GM19468 (cell line): ENCODE measurements at regions not wholly inside any gene's neighbourhood (a gene's known extent, or its start where the extent isn't known, plus 50 kb on each side); places are given as distances from the start of the nearest gene placed in this dataset.
"Not testable (repeated sequence)": the region's sequence is repeated elsewhere in the genome, so short reads cannot be mapped to it uniquely, and the experiment has no call there.

Experiments
- ATAC-seq: cut with Tn5 transposase; IDR thresholded peaks from one replicate; pipeline ENCODE4 v1.9.1; 2021; ENCODE audit warnings: mild to moderate bottlenecking, moderate library complexity, moderate number of reproducible peaks; ENCODE audit not compliant: unreplicated experiment; ENCODE audit errors: extremely low read depth

DNA sequence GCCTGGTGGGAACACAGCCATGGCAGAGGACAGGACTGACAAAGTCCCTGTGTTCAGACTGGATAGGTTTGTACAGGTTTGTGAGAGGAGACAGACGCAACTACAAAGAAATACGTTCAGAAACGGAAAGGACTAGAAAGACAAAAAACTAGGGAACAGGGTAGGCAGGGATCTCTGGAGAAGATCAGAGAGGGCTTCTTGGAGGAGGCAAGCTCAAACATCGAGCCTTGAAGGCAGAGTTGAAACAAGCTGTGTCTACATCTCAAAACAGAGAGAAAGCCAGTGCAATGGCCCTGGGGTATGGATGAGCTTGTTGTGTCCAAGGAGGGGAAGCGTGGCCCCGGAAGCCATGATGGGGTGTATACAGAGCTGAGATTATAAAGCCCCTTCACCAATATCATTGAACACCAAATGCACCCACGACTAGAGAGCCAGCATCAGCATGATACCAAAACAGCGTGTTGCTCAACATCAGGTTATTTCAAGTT is 89.6 kb upstream of the NCOR2 start:
- ATAC-seq, result no peak

DNA sequence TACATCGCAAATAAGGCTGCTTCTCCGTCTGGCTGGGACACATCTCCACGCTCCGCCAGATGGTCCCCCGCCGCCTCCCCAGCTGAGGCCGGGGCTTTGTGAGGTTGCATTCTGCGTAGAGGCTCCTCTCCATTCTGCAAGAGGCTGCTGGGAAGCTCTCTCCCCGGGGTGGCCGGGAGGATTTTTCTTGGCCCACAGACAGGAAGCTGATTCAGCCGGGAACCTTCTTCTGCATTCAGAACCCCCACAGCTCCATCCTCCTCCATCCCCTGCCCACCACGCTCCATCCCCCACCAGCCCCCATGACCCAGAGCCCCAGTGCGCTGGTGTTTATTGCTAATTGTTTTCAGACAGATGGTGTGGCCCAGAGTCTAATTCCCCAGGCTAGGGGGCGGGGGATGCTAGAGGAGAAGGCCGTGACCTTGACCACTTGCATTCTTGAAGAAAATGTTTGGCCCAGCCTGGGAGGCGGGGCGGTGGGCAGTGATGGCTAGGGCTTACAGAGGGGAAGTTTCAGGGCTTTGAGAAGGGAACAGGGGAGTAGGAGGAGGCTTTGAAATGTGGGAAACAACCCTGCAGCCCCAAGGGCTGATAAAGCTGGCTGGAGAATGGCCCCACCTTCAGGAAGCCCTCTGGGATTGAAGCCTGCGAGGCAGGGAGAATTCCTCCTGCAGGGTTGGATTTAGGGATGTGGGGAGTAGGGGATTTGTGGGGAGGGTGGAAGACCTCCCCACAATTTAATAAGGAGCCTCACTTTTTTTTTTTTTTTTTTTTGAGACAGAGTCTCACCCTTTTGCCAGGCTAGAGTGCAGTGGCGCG is 88.5 kb upstream of the NCOR2 start:
- no peak for ATAC-seq

DNA sequence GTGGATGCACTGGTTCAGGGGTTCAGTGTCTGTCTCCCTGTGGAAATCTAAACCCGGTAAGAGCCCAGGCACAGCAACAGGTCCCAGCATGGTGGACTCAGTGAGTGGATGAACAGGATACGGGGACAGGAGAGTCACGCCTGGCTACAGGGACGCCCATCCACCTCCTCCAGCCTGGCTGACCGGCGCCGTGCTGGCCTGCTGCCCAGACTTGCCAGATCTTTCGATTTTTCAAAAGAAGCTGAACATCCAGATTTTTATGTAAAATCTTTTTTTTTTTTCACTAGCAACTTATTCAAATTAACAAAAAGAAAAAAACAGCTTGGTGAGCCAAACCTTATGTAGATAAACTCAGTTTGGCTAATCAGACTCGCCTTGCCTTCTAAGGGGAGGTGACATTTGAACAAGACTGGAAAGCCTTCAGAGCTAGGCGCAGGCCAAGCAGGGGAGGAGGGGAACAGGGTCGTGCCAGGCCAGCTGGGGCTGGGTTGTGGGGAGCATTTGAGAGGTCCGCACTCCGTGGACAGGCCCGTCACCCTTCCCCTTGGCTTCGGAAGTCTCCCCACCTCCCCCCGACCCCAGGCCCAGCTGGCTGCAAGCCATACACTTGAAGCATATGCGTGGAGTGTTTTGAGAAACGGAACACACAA is 87.8 kb upstream of the NCOR2 start:
- ATAC-seq, result no peak

DNA sequence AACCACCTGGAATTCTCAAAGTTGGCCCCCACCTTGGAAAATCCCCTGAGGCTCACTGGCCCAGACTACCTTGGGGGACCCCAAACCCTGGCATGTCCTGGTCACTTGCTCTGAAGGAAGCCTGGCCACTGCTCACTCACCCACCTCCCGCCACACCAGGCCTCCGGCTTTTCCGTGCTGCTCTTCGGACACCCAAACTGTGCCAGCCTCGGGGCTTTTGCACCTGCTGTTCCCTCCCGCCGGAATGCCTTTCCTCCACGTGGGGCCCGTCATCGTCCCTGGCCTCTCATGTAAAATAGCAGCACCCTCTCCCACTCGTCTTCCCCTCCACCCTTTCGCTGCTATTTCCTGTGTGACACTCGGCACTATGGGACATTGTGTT is 87.2 kb upstream of the NCOR2 start:
- ATAC-seq, result no peak

DNA sequence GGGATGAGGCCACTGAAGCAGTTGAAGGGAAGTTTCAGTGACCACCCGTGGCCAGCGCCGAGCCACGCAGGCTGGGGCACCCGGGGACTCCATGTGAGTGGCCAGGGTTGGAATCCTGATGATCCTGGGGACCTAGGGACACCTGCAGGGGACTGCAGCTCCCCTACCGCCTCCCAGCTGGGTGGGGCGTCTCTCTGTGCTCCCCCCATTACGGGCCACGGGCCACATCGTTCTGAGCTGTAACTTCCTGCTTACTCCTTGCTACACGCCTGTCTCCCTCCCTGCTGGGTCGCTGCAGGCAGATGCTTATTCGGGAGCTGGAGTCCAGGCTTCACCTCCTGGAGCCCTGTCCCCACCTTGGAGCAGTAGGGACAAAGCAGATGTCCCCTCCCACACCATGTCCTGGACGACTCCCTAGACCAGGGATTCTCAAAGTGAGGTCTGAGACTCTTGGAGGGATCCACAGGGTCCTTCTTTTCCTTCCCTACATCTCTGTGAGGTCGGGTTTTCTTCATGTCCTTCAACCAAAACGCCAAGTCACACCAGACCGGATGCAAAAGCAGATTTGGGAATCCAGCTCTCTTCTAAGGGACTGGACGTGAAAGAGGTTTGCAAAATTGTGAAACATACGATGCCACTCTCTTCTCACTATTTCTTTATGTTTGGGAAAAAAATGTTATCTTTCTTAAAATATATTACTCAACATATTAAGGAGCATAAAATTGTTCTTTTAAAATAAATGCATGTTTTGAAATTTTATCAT is 85.9 kb upstream of the NCOR2 start:
- no peak for ATAC-seq

DNA sequence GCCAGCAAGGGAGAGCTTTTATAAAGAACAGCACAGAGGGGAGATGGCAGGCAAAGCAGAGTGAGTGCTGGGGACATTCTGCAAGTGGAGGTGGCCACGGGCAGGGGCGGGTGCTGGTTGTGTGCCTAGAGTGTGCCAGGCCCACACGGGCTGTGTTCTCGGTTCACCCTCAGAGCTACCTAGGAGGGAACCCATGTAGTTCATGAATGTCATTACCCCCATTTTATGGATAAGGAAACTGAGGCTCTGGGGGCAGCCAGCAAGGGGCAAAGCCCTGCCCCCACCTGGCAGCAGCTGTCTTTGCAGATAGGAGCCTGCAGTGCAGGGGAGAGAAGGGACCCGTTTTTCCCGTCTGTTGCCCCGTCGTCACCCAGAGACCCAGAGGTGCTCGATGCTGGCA is 85.2 kb upstream of the NCOR2 start:
- no peak for ATAC-seq

DNA sequence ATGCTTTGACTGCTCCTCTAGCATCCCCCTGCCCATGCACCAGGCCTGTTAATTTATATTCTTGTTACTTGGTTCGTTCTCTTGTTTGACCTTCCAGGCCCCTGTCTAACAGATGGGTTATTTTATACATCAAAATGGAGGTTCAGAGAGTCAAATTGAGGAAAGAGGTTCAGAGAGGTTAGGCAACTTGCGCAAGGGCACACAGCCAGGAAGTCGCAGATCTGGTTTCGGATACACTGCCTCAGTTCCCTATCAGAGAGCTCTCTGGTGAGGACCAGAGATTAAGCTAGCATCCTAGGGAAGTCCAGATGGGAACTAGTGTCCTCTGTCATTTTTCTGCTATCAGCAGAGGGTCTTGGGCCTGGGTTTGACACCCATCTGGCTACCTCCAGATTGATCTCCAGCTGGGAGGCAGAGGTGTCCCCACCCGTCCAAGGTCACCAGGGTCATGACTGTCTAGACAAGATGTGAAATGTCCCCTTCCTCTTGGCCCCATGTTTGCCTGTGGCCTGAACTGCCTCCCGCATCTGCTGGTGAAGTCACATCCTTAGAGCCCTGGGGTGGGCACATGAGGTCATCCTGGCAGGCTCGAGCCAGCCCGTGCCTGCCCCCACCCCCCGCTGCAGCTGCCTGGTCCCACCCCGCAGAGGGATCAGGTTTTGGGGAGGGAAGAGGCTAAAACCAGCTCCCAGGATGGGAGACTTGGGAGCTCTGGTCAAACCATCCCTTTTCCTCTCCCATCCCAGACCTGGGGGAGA is 84.3 kb upstream of the NCOR2 start:
- no peak for ATAC-seq

DNA sequence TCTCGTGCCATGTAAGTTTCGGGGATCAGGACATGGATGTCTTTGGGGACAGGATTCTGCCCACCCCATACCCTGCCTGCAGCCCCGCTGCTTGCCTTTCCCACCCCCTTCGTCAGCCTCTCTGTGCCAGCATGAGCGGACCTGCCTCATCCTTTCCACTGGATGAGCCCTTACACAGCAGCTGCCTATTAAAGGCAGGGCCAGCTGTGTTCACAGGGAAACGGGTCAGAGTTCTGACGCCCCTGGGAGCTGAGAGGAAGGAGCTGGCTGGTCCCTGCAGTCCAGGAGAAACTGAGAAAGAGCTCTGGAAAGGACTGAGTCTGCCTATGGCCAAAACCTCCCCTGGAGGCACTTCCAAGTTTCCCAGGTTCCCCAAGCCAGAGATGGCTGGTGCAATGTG is 83.5 kb upstream of the NCOR2 start:
- ATAC-seq, result no peak

DNA sequence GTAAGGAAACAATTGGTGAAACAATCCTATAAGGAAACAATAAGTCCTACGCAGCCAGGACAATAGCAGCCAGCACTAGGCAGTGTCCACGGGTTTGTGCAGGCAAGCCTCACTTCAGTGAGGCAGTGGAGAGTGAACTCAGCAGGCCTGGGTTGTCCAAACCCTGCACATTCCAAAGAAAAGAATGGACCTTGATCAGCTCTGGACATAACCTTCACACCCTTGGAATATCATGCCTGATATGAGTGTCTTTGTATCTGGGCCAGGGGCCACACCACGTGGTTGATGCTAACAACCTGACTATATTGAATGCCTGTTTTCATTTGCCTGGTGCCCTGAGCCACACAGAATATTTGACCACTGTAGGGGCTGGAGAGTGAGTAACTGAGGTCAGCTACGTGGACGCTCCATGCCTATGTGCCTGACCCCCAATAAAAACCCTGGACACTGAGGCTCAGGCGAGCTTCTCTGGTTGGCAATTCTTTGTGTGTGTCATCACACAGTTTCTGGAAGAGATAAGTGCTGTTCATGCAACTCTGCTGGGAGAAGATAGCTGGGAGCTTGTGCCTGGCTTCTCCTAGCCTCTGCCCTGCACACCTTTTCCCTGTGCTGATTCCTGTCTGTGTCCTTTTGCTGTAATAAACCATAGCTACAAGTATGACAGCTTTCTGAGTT is 81.4 kb upstream of the NCOR2 start:
- no peak for ATAC-seq

DNA sequence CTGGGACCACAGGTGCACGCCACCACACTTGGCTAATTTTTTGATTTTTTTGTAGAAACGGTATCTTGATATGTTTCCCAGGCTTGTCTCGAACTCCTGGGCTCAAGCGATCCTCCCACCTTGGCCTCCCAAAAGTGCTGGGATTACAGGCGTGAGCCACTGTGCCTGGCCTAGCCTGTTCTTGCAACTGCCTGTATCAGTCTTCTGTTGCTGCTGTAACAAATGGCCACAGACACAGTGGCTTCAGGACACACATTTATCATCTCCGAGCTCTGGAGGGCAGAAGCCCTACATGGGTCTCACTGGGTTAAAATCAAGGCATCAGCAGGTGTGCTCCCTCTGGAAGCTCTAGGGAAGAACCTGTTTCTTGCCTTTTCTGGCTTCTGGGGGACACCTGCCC is 79.9 kb upstream of the NCOR2 start:
- no peak for ATAC-seq

DNA sequence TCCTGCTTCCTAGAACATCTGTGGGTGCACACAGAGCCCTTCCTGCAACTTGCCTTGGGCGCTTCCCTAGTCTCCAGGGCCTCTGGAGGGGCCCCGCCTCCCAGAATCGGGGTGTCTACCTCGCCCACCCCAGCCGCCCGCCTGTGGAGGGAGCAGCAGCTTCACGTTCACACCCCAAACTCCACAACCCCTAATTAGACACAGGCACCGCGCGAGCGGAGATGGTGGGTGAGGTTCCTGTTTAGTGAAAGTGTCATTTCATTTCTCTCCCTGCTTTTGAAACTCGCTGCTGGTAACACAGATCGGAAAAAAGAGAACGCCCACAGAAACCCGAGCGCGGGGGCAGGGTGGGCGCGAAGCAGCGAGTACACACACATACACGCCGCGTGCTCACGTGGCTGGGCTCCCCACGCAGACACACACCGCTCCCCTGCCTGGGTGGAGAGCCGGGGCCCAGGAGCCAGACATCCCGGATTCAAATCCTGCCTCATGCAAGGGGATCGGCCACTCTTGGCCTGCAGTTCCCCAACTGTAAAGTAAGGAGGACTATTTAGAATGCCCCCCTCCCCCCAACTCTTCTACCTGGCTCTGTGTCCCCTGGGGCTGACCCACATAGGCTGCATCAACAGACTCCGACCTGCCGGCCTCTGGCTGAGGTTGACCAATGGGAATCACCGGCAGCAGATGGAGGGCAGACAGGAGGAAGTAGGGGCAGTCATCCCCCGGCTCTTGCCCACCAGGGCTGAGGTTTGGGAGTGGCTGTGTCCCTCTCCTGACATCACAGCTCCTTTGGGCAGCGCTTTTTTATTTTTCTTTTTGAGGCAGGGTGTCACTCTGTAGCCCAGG is 79.2 kb upstream of the NCOR2 start:
- ATAC-seq, result no peak

DNA sequence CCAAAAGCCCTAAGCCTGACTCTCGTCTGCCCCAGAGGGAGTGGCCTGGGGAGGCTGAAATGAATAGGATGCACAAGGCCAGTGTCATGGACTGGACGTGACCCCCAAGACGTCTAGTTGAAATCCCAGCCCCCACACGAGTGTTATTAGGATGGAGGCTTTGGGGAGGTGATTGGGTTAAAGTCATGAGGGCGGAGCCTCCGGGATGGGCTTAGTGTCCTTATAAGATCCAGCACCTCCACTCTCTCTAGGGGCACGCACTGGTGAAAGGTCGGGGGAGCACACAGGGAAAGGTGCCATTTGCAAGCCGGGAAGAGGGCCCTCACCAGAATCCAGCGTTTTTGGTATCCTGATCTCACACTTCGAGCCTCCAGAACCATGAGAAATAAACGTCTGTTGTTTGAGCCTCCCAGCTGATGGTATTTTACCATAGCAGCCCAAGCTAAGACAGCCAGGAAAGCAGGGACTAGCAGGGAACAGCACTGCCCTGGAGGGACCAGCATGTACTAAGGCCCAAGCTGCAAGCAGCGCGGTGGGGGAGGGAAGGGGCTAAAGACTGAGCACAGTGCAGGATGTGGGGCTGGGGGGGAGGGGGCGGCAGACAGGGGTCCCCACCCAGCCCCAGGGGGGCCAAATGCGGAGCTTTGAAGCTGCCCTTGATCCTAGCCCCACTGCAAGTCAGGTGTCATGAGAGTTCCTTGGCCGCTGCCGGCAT is 78.3 kb upstream of the NCOR2 start:
- ATAC-seq, result no peak

DNA sequence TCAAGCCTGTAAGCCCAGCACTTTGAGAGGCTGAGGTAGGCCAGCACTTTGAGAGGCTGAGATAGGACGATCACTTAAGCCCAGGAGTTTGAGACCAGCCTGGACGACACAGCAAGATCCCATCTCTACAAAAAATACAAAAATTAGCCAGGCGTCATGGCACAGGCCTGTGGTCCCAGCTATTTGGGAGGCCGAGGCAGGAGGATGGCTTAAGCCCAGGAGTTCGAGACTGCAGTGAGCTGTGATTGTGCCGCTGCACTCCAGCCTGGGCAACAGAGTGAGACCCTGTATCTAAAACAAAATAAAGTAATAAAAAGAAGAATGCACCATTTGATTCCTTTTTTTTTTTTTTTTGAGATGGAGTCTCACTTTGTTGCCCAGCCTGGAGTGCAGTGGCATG is 76.4 kb upstream of the NCOR2 start:
- not testable (repeated sequence) for ATAC-seq

DNA sequence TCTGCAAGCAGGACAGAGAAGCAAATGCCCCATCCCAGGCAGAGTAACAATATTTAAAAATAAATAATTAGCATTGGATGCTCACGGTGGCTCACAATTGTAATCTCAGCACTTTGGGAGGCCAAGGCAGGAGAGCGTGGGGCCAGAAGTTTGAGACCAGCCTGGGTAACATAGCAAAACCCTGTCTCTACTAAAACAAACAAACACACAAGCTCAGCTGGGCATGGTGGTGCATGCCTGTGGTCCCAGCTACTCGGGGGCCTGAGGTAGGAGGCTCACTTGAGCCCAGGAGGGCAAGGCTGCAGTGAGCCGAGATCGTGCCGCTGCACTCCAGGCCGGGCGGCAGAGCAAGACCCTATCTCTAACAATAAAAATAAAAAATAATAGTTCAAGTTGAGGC is 74.7 kb upstream of the NCOR2 start:
- no peak for ATAC-seq

DNA sequence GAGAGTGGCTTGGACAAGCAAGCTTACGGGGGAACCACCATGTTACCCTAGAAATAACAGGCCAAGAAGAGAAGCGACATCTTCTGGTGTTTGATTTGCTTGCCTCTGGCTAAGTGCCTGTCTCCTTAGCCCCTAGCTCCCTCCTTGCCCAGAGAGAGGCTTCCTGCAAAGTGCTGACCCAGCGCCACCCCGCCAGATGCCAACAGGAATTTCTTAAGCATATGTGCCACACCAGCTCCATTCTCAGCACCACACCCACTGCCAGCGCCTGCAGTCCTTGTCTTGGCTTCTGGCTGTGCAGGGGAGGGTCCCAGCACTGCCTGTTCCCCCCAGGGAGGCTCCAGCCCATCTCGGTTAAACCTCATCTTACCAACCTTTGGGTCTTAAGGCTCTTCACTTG is 74.2 kb upstream of the NCOR2 start:
- no peak for ATAC-seq

DNA sequence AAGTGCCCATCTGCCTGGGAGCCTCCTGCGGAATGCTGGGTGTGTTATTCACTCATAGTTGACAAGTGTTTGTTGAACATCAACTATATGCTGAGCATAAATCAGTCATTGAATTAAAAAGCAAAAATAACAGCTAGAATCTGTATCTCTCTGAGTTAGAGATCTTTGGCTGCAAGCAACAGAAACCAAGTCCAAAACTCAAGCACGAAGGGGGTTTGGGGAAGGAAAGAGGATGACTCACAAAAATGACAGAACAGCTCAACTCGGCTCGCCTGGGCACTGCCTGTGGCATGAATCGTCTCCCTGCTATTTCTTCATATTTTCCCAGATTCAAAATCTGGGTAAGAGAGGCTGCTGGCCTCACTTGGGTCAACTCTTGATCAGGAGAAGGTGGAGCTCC is 72.6 kb upstream of the NCOR2 start:
- no peak for ATAC-seq

DNA sequence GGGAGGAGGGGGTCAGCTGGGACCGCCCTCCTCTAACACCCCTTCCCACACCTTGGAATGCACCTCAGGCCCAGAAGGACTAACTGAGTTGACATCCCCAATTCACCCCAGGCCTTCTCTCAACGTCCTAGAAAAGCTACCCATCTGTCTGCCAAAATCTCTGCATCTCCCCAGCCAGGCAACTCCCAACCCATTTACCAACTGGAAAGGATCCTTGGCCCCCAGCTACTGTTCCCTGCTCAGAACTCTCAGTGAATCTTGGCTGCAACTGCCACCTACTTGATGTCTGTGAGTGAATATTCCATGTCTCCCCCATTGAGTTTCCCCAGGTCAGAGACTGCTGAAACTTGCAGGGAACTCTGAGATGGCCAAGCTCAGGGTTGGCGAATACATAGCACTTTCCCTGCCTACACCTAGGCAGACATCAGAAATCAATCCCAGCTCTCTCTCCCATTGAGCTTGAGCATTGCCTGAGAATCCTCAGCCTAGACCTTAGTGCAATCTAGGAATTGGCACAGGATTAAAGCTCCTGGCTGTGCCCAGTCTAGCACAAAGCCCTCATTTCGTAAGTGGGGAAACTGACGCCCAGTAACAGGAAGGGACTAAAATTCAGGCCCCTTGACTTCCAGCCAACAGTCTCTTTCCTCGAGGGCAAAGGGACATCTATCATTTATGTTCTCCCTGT is 71.9 kb upstream of the NCOR2 start:
- no peak for ATAC-seq

DNA sequence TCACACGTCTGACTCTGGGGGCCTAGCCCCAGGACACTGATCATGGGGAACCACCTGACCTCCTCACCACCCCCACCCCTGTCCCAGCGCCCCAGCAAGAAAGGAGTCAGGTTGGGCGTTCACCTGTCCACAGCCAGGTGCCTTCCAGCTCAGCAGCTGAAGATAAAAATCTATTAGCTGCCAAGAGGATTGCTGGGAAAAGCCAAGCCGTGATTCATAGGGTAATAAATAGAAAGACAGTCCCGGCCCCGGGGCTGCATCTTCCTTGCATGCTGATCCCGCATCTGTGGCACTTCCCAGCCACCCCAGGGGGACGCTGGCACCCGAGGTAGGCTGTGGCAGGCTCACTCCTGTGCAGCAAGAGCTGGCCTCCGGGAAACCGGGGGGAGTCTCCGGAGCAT is 70.2 kb upstream of the NCOR2 start:
- no peak for ATAC-seq
